GM23338 (cell line): ENCODE measurements at regions not wholly inside any gene's neighbourhood (a gene's known extent, or its start where the extent isn't known, plus 50 kb on each side); places are given as distances from the start of the nearest gene placed in this dataset.

Source experiments
- ATAC-seq: fragments of 200-7000 bp; cut with Tn5 transposase; 3 replicates; pipeline ENCODE4 v1.9.1; 2020
- DNase-seq: peaks from one replicate; pipeline ENCODE4 v3.0.0-alpha.2; 2015; ENCODE audit warnings: low spot score
- H2AFZ ChIP-seq: fragments of 200-600 bp; sonication (generic); 2 replicates; pipeline ENCODE4 v1.8.0; 2016; ENCODE audit warnings: antibody characterized with exemption, mild to moderate bottlenecking, moderate library complexity
- H3F3A ChIP-seq: fragments of 200-600 bp; sonication (generic); replicated peaks from 2 replicates; pipeline ENCODE4 v1.8.0; 2017; ENCODE audit warnings: antibody characterized with exemption, mixed run types, low read depth
- H3K27ac ChIP-seq: fragments of 200-600 bp; sonication (generic); 2 replicates; pipeline ENCODE4 v1.6.1; 2016; ENCODE audit warnings: low read depth
- H3K27me3 ChIP-seq: fragments of 200-600 bp; sonication (generic); 2 replicates; pipeline ENCODE4 v1.8.0; 2016; ENCODE audit warnings: mild to moderate bottlenecking, mixed run types, moderate library complexity; ENCODE audit not compliant: insufficient read depth
- H3K36me3 ChIP-seq: fragments of 200-600 bp; sonication (generic); 2 replicates; pipeline ENCODE4 v1.8.0; 2016; ENCODE audit warnings: mild to moderate bottlenecking; ENCODE audit not compliant: insufficient read depth
- H3K4me1 ChIP-seq: fragments of 200-600 bp; sonication (generic); 2 replicates; pipeline ENCODE4 v1.8.0; 2016; ENCODE audit warnings: mild to moderate bottlenecking, moderate library complexity; ENCODE audit not compliant: insufficient read depth
- H3K4me2 ChIP-seq: fragments of 200-600 bp; sonication (generic); 2 replicates; pipeline ENCODE4 v1.7.1; 2017; ENCODE audit warnings: mixed run types
- H3K4me3 ChIP-seq: fragments of 200-600 bp; sonication (generic); 2 replicates; pipeline ENCODE4 v1.6.1; 2016; ENCODE audit warnings: mixed run types
- H3K79me2 ChIP-seq: fragments of 200-600 bp; sonication (generic); replicated peaks from 2 replicates; pipeline ENCODE4 v1.8.0; 2017; ENCODE audit warnings: mild to moderate bottlenecking; ENCODE audit not compliant: insufficient read depth
- H3K9me2 ChIP-seq: fragments of 200-600 bp; sonication (generic); 2 replicates; pipeline ENCODE4 v1.8.0; 2017; ENCODE audit not compliant: insufficient read depth
- H4K20me1 ChIP-seq: fragments of 200-600 bp; sonication (generic); replicated peaks from 2 replicates; pipeline ENCODE4 v1.8.0; 2017; ENCODE audit warnings: mild to moderate bottlenecking; ENCODE audit not compliant: insufficient read depth
- H3K27ac Mint-ChIP-seq: 2 replicates; pipeline ENCODE4 v1.8.0; 2020; ENCODE audit warnings: inconsistent platforms, mild to moderate bottlenecking, moderate library complexity, mixed read lengths
- H3K27me3 Mint-ChIP-seq: 3 replicates; pipeline ENCODE4 v1.8.0; 2022; ENCODE audit warnings: low read depth, mild to moderate bottlenecking, moderate library complexity, mixed read lengths, inconsistent platforms; ENCODE audit not compliant: insufficient read depth, poor library complexity
- H3K36me3 Mint-ChIP-seq: 3 replicates; pipeline ENCODE4 v1.8.0; 2021; ENCODE audit warnings: low read depth, mild to moderate bottlenecking, inconsistent platforms, moderate library complexity, mixed read lengths
- H3K4me1 Mint-ChIP-seq: 3 replicates; pipeline ENCODE4 v1.8.0; 2020; ENCODE audit warnings: mild to moderate bottlenecking, inconsistent platforms, mixed read lengths
- H3K4me3 Mint-ChIP-seq: 3 replicates; pipeline ENCODE4 v1.8.0; 2021; ENCODE audit warnings: moderate library complexity, mild to moderate bottlenecking, inconsistent platforms, mixed read lengths
- H3K9me3 Mint-ChIP-seq: 3 replicates; pipeline ENCODE4 v1.8.0; 2020; ENCODE audit warnings: moderate library complexity, mild to moderate bottlenecking, inconsistent platforms, mixed read lengths
- CREB1 ChIP-seq: fragments of 250-450 bp; sonication (Bioruptor Pico); IDR thresholded peaks from 2 replicates; pipeline ENCODE4 v1.5.0; 2020; ENCODE audit warnings: low read depth, mild to moderate bottlenecking, moderate library complexity
- EZH2phosphoT487 ChIP-seq: fragments of 200-600 bp; sonication (generic); IDR thresholded peaks from one replicate; pipeline ENCODE4 v1.8.1; 2018; ENCODE audit warnings: antibody characterized with exemption; ENCODE audit not compliant: unreplicated experiment
- ZNF331 ChIP-seq: fragments of 250-450 bp; sonication (Bioruptor Pico); IDR thresholded peaks from 2 replicates; pipeline ENCODE4 v1.5.0; 2020; ENCODE audit warnings: low read depth, mild to moderate bottlenecking, moderate library complexity
- TF ChIP-seq, protein P1 (sequence below): IDR thresholded peaks from one replicate; pipeline ENCODE4 v1.6.1; 2018; ENCODE audit warnings: antibody characterized with exemption; ENCODE audit not compliant: unreplicated experiment
- TF ChIP-seq, protein P2 (sequence below): fragments of 250-450 bp; sonication (Bioruptor Pico); IDR thresholded peaks from 2 replicates; pipeline ENCODE4 v1.5.0; 2020; ENCODE audit warnings: mild to moderate bottlenecking, moderate library complexity

DNA sequence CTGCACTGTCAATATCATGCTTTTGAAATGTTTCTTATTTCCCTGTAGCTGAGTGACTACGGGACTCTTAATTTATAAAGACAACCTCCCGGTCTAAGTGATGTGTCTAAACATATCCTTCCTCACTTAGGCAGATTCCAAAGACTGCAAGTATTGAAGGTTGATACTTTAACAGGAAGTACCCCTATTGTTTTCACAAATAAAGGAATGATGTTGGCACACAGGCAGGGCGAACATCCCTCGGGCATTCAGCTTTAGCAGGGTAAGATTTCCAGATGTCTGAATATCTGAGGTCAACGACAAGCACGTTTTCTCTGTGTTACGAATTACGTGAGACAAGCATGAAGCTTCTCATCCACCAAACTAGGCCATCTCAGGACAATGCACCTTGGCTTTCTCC is 638.0 kb upstream of the FRG1 start:
- no peaks in the 10 kb centered on the region for H3K79me2 ChIP-seq
- Mint-ChIP-seq H3K27ac (no peak overlapping the region), H3K4me1 (no peaks in the 10 kb centered on the region), H3K4me3 (no peak overlapping the region), H3K27me3 (peaks cover 2% of the 10 kb centered on the region), H3K36me3 (no peaks in the 10 kb centered on the region), H3K9me3 (peaks cover 12% of the 10 kb centered on the region; the same call in 2 of the 3 replicates)
- peaks cover 14% of the 10 kb centered on the region; the same call in 1 of the 2 replicates for H3K27me3 ChIP-seq
- H3K9me2 ChIP-seq, result no peaks in the 10 kb centered on the region
- H3K4me1 ChIP-seq, result no peaks in the 10 kb centered on the region
- peak overlapping the region; percentile 2; the same call in 1 of the 2 replicates for H2AFZ ChIP-seq
- DNase-seq (peak; percentile 7), ATAC-seq (no peak)
- no peaks in the 10 kb centered on the region for H3F3A ChIP-seq
- no peak overlapping the region for H3K4me2 ChIP-seq
- TF ChIP-seq, protein P1, sequence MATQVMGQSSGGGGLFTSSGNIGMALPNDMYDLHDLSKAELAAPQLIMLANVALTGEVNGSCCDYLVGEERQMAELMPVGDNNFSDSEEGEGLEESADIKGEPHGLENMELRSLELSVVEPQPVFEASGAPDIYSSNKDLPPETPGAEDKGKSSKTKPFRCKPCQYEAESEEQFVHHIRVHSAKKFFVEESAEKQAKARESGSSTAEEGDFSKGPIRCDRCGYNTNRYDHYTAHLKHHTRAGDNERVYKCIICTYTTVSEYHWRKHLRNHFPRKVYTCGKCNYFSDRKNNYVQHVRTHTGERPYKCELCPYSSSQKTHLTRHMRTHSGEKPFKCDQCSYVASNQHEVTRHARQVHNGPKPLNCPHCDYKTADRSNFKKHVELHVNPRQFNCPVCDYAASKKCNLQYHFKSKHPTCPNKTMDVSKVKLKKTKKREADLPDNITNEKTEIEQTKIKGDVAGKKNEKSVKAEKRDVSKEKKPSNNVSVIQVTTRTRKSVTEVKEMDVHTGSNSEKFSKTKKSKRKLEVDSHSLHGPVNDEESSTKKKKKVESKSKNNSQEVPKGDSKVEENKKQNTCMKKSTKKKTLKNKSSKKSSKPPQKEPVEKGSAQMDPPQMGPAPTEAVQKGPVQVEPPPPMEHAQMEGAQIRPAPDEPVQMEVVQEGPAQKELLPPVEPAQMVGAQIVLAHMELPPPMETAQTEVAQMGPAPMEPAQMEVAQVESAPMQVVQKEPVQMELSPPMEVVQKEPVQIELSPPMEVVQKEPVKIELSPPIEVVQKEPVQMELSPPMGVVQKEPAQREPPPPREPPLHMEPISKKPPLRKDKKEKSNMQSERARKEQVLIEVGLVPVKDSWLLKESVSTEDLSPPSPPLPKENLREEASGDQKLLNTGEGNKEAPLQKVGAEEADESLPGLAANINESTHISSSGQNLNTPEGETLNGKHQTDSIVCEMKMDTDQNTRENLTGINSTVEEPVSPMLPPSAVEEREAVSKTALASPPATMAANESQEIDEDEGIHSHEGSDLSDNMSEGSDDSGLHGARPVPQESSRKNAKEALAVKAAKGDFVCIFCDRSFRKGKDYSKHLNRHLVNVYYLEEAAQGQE, result no peak
- TF ChIP-seq EZH2phosphoT487 (no peak), CREB1 (CRISPR knock-in tag) (no peak), ZNF331 (CRISPR knock-in tag) (no peak)
- TF ChIP-seq, protein P2, sequence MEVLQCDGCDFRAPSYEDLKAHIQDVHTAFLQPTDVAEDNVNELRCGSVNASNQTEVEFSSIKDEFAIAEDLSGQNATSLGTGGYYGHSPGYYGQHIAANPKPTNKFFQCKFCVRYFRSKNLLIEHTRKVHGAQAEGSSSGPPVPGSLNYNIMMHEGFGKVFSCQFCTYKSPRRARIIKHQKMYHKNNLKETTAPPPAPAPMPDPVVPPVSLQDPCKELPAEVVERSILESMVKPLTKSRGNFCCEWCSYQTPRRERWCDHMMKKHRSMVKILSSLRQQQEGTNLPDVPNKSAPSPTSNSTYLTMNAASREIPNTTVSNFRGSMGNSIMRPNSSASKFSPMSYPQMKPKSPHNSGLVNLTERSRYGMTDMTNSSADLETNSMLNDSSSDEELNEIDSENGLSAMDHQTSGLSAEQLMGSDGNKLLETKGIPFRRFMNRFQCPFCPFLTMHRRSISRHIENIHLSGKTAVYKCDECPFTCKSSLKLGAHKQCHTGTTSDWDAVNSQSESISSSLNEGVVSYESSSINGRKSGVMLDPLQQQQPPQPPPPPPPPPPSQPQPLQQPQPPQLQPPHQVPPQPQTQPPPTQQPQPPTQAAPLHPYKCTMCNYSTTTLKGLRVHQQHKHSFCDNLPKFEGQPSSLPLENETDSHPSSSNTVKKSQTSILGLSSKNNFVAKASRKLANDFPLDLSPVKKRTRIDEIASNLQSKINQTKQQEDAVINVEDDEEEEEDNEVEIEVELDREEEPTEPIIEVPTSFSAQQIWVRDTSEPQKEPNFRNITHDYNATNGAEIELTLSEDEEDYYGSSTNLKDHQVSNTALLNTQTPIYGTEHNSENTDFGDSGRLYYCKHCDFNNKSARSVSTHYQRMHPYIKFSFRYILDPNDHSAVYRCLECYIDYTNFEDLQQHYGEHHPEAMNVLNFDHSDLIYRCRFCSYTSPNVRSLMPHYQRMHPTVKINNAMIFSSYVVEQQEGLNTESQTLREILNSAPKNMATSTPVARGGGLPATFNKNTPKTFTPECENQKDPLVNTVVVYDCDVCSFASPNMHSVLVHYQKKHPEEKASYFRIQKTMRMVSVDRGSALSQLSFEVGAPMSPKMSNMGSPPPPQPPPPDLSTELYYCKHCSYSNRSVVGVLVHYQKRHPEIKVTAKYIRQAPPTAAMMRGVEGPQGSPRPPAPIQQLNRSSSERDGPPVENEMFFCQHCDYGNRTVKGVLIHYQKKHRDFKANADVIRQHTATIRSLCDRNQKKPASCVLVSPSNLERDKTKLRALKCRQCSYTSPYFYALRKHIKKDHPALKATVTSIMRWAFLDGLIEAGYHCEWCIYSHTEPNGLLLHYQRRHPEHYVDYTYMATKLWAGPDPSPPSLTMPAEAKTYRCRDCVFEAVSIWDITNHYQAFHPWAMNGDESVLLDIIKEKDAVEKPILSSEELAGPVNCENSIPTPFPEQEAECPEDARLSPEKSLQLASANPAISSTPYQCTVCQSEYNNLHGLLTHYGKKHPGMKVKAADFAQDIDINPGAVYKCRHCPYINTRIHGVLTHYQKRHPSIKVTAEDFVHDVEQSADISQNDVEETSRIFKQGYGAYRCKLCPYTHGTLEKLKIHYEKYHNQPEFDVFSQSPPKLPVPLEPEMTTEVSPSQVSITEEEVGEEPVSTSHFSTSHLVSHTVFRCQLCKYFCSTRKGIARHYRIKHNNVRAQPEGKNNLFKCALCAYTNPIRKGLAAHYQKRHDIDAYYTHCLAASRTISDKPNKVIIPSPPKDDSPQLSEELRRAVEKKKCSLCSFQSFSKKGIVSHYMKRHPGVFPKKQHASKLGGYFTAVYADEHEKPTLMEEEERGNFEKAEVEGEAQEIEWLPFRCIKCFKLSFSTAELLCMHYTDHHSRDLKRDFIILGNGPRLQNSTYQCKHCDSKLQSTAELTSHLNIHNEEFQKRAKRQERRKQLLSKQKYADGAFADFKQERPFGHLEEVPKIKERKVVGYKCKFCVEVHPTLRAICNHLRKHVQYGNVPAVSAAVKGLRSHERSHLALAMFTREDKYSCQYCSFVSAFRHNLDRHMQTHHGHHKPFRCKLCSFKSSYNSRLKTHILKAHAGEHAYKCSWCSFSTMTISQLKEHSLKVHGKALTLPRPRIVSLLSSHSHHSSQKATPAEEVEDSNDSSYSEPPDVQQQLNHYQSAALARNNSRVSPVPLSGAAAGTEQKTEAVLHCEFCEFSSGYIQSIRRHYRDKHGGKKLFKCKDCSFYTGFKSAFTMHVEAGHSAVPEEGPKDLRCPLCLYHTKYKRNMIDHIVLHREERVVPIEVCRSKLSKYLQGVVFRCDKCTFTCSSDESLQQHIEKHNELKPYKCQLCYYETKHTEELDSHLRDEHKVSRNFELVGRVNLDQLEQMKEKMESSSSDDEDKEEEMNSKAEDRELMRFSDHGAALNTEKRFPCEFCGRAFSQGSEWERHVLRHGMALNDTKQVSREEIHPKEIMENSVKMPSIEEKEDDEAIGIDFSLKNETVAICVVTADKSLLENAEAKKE (CRISPR knock-in tag), result no peak
- no peak overlapping the region for H3K4me3 ChIP-seq
- H4K20me1 ChIP-seq, result no peaks in the 10 kb centered on the region; the same call in 1 of the 2 replicates
- H3K27ac ChIP-seq, result no peak overlapping the region
- no peaks in the 10 kb centered on the region for H3K36me3 ChIP-seq
